ENCODE measurements at regions not wholly inside any gene's neighbourhood (a gene's known extent, or its start where the extent isn't known, plus 50 kb on each side); places are given as distances from the start of the nearest gene placed in this dataset.
"Not testable (repeated sequence)": the region's sequence is repeated elsewhere in the genome, so short reads cannot be mapped to it uniquely, and the experiment has no call there.

DNA sequence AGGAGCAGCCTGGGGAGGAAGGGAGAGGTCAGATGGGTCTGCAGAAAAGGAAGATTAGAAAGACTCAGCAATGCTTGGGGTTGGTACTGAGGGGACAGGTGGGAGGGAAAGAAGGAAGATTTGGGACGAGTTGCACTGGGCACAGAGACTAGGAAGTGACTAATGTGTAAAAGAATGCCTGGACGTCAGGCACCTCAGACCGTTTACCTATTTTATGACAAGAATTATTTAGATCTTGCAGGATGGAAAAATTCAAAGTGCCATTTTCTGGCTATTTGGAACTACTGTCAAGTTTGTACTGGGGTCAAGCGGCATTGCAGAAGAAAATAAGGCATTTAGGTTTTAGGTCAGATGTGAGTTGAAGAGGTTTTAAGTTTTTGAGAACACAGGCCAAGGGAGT, 1558.4 kb upstream of the PRR20A start:
- DNase-seq = not testable (repeated sequence)

- DNase-seq = no peak
Measured at GRCh38 chr13:55583953-55584593, 1556.6 kb upstream of the PRR20A start.

- no peak for DNase-seq
Measured at GRCh38 chr13:55602784-55603183, 1537.9 kb upstream of the PRR20A start.

DNA sequence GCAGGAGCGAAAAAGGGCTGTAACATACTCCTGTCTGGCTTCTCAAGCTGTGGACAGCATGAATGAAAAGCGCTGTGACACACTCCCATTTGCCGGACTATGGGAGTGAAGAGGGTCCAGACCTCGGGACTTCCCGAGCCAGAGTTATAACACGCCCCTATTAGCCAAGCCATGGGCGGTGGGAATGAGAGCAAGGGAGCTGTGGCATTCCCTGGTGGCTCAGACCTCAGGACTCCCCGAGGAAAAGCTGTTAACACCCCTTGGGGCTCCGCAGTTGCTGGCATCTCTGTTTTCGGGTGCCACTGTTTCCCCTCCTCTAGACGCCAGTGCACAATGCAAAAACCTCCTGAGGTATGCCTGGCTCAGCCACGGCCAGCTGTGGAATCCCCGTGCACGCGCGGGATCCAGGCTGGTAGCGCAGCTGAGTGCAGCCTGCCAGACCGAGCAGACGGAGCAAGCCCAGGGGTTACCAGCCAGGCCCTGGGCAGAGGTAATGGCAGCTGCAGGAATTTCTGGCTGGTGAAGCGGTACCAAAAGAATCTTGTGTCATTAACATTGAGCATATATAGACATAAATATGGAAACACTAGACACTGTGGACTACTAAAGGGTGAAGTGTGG, 1534.6 kb upstream of the PRR20A start:
- DNase-seq = no peak

DNA sequence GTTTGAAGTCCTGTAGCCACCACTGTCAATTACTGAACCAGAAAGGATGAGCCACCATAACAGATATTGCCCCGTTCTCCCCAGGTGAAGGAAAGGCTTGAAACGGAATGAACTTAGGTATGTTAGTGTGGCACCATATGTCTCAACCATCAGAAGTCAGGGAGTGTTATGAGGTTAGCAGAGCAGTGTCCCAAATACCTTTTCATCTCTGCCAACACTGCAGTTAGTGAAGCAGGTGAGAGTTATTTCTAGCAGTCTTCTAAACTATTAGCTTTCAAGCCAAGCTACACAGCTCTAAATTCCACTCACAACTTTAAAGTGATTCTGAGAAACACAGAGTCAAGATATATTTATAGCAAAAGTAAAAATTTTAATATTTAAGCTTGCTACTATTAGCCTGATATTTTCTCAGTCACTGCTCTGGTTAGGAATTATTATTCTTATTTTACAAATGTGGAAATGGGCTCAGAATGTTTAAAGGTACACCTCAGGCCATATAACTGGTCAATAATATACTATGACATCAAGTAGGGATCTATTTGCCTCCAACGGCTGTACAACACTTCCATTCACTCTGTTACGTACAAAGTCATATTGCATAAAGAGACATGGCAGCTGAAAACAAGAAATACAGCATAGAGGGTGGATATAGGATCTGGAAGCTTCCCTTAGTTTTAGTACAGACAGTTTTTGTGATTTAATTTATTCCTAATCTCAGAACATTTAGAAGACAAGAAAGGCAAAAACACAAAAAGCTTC, 1527.1 kb upstream of the PRR20A start:
- DNase-seq = no peak

DNA sequence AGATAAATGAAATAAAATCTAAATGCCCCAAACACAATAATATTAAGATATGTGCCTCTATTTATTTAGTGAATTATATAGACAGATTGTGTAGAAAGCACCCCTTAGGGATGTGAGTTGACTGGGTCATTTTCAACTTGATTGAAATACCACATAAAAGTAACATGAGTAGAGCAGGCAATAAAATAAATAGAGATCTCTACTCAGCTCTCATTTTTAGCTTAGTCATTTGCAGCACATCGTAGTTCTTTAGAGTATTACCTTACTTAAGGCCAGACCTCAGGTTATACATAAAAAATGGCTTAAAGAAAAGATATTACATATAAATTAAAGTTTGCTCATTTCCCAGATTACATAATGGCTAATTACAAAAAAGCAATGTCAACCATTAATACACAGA, 1525.6 kb upstream of the PRR20A start:
- DNase-seq = no peak

DNA sequence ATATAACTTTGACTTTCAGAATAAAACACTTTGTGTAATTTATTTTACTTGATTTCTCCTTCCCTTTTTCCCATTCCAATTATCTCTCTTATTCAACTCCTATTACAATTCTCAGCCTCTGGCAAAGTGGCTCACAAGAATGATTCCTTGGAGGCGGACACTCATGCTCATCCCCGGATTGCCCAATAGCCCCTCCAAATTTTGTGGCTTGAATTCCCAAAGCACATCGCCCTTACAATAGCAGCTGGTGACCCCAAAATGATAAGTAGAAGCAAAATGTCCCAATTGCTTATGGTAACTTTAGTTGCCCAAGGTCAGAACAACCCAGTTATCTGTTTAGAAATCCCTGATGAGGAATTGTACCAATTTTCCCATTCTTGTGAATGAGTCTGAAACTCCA, 1523.5 kb upstream of the PRR20A start:
- no peak for DNase-seq

- no peak for DNase-seq
Measured at GRCh38 chr13:55627221-55627620, 1513.5 kb upstream of the PRR20A start.

- DNase-seq = no peak
Measured at GRCh38 chr13:55632402-55632801, 1508.3 kb upstream of the PRR20A start.

GRCh38 chr13:55649485-55649884, 1491.2 kb upstream of the PRR20A start:
- no peak for DNase-seq

GRCh38 chr13:55652657-55653056, 1488.1 kb upstream of the PRR20A start:
- no peak for DNase-seq

DNA sequence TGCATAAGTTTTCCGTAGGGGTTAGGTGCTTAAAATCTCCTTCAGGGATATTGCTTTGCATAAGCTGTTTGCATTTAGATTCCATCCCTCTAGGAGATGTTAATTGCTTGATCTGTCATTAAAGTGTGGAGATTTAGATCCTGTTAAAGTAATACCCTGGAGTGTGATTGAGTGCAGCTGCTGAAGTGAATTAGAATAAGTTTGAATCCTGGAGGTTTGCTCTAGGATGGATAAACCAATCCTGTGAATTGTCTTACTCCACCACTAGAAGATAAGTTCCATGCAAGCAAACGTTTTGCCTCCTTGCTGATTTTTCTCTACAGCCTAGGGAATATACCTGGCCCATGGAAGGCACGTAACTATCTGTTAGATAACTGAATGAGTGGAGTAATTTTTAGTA, 1487.2 kb upstream of the PRR20A start:
- DNase-seq = no peak

GRCh38 chr13:55654243-55654642, 1486.5 kb upstream of the PRR20A start:
- DNase-seq = no peak

DNA sequence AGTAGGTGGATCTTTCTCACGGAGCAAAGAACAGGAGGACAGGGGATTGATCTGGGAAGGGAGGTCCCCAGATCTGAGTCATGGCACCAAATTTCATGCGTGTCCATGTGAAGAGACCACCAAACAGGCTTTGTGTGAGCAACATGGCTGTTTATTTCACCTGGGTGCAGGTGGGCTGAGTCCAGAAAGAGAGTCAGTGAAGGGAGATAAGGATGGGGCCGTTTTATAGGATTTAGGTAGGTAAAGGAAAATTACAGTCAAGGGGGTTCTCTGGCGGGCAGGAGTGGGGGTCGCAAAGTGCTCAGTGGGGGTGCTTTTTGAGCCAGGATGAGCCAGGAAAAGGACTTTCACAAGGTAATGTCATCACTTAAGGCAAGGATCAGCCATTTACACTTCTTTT, 1480.5 kb upstream of the PRR20A start:
- not testable (repeated sequence) for DNase-seq

GRCh38 chr13:55660851-55661250, 1479.9 kb upstream of the PRR20A start:
- DNase-seq = no peak

GRCh38 chr13:55661505-55661904, 1479.2 kb upstream of the PRR20A start:
- no peak for DNase-seq

DNA sequence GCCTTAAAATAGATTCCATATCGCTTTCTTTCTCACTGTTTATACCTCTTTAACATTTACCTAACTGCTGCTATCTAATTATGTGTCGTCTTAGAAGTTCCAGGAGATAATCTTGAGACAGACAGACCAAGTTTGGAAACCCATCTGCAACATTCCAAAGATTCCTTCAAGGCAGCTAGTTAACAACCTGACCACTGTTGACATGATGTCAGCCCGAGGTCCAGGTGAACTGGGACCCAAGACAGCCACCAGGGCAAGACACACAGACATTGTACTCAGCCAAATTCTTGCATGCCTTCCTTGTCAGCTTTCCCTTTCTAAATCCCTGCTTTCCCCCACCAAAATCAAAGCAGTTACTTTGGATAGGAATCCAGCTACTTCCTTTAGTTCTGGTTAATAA, 1476.5 kb upstream of the PRR20A start:
- DNase-seq = no peak

DNA sequence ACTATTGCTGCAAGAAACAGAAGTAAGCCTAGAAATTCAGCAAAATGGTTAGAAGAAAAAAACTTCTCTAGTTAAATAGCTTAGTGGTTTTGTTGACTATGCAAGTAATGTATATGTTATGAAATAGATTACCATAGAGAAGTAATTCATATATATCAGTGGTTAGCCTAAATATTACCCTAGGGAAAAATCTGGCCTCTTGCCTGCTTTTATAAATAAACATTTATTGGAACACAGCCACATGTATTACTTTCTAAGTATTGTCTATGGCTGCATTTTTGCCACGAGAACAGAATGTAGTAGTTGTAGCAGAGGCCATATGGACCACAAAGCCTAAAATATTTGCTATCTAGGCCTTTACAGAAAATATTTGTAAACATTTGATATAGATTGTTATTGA, 1471.7 kb upstream of the PRR20A start:
- no peak for DNase-seq

DNA sequence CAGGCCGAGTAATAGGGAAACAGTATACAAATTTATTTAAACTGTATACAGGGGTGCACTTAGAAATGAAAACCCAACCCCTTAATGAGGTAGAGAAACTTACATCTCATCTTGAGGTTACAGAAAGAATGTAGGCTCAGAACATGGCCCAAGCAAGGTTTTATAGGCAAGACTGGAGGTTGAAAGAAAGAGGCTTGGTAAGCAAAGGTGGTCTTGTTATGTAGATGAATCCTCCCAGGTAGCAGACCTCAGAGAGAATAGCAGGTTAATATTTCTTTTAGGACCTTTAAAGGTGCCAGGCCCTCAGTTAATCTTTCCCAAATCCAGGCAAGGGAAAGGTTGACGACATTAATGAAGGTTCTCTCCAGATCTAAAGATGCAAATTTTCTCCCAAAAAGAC, 1466.8 kb upstream of the PRR20A start:
- DNase-seq = no peak

DNA sequence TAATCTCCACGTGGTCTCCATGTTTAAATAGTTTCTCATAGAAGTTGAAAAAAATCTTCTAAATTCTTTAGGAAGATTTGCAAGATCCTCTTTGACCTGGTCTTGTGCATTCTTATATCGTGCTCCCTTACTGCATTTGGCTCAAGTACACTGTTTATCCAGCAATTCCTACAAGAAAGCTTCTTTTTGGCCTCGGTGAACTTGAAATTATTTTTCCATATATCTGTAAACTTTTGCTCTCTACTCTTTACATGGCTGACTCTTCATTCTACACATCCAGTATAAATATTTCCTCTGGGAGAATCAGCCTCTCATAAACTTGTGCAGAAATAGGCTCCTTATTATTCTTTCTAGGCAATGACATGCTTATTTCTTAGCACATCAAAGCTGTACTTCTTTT, 1457.9 kb upstream of the PRR20A start:
- no peak for DNase-seq

DNA sequence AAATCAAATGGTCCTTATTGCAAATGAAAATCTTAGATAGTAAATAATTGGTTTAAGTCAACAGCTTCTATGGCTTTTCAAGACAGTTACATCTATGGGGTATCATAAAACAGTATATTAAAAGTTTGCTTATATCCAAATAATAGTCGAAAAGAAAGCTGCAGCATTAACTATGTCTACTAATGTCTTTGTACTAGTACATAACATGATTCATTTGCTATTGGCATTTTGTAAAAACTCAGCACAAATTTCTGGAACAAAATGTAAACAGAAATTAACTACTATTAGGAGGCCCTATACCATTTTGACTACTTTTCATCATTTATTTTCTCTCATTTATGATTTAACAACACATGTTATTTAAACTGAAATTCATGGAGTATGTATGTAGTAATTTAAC, 1435.2 kb upstream of the PRR20A start:
- no peak for DNase-seq

- no peak for DNase-seq
Measured at GRCh38 chr13:55705971-55706370, 1434.7 kb upstream of the PRR20A start.

DNA sequence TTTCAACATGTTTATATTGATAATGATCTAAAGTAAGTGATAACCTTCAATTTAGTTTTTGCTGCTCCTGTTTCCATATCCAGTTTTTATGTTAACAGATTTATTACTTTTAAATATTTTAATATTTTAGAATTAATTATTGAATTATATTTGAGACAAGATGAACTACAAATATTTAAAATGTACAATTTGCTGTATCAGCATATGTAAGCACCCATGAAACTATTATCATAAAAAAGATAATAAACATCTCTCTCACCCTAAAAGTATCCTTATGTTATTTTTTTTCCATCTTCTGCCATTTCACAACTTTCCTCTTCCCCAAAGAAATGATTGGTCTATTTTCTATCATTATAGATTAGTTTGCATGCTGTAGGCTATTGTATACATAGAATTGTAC, 1426.6 kb upstream of the PRR20A start:
- no peak for DNase-seq

DNA sequence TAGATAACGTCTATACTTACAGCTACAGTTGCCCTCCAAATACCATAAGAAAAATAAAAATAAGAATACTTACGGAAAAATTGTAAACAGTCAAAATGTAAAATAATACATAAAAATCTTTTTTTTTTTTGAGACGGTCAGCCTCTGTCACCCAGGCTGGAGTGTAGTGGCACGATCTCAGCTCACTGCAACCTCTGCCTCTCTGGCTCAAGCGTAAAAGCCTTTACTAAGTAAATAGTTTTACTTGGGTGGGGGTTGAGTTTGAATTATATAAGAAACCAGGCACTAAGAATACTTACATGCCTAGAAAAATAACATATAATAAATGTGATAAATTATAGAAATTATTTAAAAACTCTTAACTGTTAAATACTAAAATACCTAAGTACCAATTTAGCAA, 1413.0 kb upstream of the PRR20A start:
- DNase-seq = no peak

Data from NCI-H2107 (cell line).